GM19023 (cell line): ENCODE measurements at regions not wholly inside any gene's neighbourhood (a gene's known extent, or its start where the extent isn't known, plus 50 kb on each side); places are given as distances from the start of the nearest gene placed in this dataset.

ENCODE experiments used
- ATAC-seq: cut with Tn5 transposase; IDR thresholded peaks from one replicate; pipeline ENCODE4 v1.9.1; 2021; ENCODE audit warnings: mild to moderate bottlenecking, moderate library complexity; ENCODE audit not compliant: unreplicated experiment

- no peak for ATAC-seq
Observed at GRCh38 chr6:14814016-14814415, 431.9 kb upstream of the JARID2 start.

DNA sequence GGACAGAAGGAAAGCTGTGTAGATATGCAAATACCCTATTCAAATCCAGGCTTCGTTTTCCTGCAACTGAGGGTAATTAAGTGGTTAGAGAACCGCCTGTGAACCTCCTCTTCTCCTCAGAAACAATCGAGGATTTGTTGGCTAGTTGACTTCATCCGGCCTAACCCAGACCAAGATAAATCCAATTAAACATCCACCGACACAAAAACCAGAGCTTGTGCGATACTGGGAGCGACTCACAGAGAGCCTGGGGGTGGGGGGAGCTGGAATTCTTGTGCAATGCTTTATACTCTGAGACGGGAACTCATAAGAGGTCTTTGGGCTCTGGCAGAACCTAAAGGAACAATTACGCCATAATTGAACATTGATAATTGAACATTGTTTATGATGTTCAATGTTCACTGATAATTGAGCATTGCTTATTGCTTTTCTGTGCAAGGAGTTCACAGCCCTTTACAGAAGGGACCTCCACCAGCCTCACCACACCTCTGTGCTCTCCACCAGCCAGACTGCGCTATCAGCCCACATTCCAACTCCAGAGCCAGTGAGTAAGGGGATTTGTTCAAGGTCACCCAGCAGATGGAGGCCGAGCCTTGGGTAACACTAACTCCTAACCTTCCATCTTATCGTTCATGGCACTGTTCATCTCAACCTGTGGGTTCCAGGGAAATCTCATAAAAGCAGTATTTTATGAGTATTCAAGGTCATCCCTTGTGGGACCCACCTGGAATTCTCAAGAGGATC is 429.6 kb upstream of the JARID2 start:
- no peak for ATAC-seq

DNA sequence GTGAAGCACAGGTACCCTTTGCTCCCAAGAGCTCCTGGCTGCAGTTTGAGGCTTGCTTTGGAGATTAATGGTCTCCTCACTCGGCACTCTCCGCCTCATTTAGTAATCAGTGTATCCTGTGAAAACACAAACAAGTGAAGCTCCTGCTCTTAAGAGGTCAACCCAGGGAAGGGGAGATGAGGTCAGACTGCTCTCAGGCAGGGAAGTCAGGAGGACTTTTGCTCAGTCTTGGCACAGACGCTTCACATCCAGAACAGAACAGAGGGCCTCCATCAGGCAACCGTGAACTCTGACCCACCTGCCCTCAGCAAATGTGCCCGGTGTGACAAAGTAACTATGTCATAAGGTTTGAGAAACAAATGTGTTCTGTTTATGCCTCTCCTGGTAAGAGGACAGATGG is 428.8 kb upstream of the JARID2 start:
- ATAC-seq, result no peak

GRCh38 chr6:14818422-14818884 is 427.4 kb upstream of the JARID2 start:
- no peak for ATAC-seq

DNA sequence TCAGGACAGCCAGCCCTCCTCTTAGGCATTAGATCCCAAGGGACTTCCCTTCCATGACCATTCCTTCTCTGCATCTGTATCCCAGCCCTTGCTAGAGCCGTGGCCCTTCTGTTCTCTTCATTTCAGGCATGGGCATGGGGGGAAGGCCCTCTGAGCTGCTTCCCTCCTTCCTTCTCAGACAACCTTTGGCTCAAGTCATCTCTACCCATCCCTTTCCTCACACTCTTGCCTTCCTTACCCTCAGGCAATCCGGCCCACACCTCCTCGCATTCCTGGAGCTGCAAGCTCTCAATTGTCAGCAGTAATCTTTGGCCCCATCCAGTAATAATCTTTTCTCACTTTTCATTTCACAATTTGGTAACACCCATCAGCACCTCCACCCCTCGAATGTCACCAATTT is 426.9 kb upstream of the JARID2 start:
- ATAC-seq, result no peak

- no peak for ATAC-seq
Observed at GRCh38 chr6:14819840-14820420, 425.9 kb upstream of the JARID2 start.

DNA sequence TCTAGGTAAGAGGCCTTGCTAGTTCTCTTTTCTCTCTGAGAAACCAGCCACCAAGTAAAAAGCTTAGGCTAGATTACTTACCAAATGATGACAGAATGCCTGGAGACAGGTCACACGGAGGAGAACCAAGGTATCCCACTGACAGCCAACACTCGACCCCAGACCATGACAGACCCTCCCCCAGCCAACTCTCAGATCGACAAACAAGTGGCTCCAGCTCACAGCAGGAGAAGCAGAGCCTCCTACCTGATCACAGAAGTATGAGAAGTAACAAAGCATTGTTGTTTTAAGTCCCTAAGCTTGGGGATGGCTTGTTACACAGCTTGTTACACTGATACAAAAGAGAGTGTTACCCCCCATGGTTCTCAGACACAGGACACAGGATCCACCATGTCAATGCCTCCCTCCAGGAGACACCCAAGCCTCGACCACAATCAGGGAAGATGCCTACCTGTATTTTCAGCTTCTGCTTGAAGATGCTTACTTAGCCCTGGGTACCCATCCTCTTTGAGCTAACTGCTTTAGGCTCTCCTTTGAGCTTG is 423.8 kb upstream of the JARID2 start:
- ATAC-seq, result no peak

DNA sequence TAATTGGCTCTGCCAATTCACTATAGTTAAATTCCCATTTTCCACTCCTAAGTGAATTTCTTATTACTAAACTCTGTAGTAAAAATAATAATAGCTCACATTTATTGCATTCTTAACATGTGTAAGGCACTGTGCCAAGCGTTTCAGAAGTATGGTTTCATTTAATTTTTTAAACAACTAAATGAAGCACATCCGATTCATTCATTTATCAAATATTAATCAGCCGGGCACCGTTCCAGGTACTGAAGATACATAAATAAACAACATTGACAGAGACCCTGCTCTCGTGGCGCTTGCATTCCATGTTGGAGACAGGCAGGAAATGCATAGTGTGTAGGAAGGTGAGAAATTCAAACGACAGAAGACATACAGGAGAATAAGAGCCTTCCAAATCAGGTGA is 423.2 kb upstream of the JARID2 start:
- ATAC-seq, result no peak

DNA sequence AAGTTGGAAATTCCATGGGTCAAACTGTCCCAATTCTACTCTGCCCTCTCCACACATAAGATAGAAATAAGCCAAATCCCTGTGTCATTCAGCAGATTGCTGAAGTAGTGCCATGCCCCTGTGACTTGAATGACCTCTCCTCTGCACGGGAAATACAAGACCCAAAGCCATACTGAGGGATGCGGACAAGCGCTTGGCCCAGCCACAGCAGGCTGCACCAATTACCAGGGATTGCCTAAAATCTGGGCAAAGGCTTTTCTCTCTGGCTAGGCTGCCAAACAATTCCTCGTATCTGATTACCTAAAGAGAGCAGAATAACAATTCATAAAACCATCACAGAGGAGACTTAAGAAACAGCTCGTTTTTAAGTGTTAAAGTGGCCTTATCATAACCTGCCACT is 421.8 kb upstream of the JARID2 start:
- no peak for ATAC-seq

- ATAC-seq, result no peak
Observed at GRCh38 chr6:14824484-14825275, 421.2 kb upstream of the JARID2 start.

- no peak for ATAC-seq
Observed at GRCh38 chr6:14826456-14826855, 419.4 kb upstream of the JARID2 start.

DNA sequence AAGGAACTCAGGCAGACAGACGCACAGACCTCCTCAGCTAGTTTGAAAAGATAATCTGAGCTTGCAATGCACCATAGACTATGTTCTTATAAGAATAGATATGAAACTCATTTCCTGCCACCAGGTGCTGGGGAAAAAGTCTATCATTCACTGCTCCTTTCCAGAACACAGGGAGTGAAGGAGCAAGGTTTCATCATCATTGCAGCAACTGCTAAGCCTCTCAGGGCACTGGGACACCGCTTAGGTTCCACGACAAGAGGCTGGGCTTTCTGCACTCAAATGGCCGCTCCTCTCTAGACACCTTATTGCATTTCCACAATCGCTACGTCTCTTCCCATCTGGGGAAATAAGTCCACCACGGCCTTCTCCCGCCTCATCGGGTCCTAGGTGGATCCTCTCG is 418.5 kb upstream of the JARID2 start:
- ATAC-seq, result no peak

DNA sequence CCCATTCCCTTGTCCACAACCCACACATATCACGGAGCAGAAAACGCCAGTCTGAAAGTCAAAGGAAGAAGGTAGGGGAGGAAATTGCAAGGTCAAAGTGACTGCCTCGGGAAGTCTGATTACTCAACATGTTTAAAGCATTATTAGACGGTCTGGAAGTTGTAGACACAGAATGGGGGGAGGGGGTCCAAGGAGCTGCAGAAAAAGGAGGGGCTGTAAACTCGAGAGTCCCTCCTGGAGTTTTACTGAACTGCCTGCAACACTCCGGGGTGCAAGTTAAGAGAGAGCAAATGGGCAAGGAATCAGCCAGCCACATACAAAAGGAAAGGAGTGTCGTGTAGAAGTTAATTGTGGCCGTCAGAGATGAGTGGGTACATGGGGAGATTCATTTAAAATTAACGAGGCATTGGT is 417.7 kb upstream of the JARID2 start:
- ATAC-seq, result no peak

GRCh38 chr6:14831070-14831469 is 414.8 kb upstream of the JARID2 start:
- ATAC-seq, result no peak

DNA sequence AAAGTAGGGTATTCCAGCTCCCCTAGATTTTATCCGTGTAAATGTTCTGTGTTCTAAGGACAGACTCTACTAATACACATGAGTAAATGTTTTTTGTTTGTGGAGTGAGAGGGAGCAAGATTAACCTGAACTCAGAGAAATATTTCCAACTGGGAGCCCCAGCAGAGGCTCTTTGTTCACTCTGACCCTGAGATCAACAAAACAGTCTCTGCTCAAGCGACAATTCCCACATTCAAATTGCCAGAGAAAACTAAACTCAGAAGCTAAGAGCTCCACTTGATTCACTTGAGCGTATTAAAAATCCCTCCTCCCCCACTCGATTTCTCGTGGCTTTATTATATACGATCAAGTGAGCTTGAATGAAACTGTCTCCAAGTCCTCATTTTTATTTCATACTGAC is 413.9 kb upstream of the JARID2 start:
- ATAC-seq, result no peak

- no peak for ATAC-seq
Observed at GRCh38 chr6:14832427-14832826, 413.4 kb upstream of the JARID2 start.

DNA sequence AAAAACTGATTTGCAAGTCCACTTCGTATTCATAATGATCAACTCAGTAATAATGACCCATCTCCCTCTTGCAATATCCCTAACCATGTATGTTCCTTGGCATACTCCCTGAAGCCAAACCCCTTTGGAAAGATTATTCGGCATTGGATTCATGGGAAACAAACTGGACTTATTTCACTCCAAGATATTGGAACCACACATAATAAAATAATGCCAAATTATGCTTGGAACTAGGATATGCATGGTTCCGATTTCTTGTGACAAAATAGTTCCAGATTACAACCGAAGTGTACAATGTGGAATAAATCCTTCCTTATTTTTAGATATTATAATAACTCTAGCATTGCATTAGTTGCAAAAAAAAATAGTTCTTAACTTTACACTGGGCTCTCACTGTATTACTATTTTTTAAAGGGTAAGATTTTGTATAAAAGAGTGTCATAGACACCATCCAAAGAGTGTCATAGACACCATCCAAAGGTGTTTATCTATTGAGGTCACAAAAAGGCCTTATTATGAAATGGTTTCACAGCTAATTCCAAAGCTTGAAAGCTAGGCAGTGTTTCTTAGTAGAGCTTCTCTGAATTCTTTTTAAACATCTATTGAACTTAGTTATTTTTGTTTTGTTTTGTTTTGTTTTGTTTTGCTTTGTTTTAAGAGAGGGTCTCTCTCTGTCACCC is 410.9 kb upstream of the JARID2 start:
- ATAC-seq, result no peak

DNA sequence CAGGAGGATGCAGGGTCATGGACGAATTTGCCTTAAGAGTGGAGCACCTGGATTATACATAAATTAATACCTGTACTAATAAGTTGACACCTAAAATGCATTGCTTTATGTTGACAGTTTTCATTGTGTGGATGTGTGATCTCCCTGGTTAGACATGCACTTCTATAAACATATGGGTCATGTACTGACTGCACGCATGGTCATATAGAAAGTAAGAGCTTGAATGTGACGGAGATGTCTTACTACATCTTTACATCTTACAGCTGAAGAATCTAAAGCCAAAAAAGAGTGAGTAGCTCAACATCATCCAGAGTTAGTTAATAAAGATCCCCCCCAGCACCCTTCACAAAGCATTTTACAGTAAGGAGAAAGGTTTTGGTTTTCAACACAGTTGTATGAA is 408.4 kb upstream of the JARID2 start:
- ATAC-seq, result no peak

DNA sequence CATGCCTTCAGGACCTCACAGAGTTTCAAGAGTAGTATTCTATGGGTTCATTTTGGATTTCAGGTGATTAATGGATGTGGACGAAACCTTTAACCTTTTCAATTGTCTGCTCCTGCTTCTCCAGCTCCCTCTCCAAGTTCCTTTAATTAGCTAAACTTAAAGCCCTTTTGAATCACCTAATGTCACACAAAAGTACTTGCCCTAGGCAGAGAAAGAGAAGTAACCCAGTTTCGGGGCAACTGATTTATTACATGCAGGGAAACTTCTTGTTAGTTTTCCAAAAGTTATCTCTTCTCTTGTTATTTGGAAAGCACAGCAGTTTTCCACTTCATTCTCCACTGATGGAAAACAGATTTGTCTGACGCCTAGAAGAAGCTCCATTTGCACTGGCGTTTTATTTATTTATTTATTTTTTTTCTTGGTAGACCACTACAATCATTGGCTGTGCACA is 407.7 kb upstream of the JARID2 start:
- ATAC-seq, result no peak

GRCh38 chr6:14841901-14842421 is 403.9 kb upstream of the JARID2 start:
- ATAC-seq, result no peak

GRCh38 chr6:14844411-14844810 is 401.5 kb upstream of the JARID2 start:
- no peak for ATAC-seq
